Panc1 (cell line): ENCODE measurements at regions not wholly inside any gene's neighbourhood (a gene's known extent, or its start where the extent isn't known, plus 50 kb on each side); places are given as distances from the start of the nearest gene placed in this dataset.

Experiments
- ATAC-seq: fragments of 200-7000 bp; cut with Tn5 transposase; 2 replicates; pipeline ENCODE4 v1.9.1; 2020; ENCODE audit warnings: mild to moderate bottlenecking, moderate library complexity
- BruUV-seq: library from RNA; stranded (reverse); fragments of 400-500 nt; replicated peaks from 2 replicates; lab custom pipeline; 2021; lab: Mats Ljungman, UMichigan
- CTCF ChIA-PET: fragments of 300-600 bp; sonication (Branson Sonifier 250); formaldehyde crosslinking; loops from one replicate; lab custom pipeline; 2022; ENCODE audit warnings: antibody characterized with exemption; lab: Charles Lee
- POLR2A ChIA-PET: fragments of 300-600 bp; sonication (Branson Sonifier 250); formaldehyde crosslinking; loops from one replicate; lab custom pipeline; 2022; ENCODE audit warnings: antibody characterized with exemption; lab: Charles Lee
- DNase-seq: peaks from one replicate; pipeline ENCODE4 v3.0.0-alpha.2; 2010; ENCODE audit warnings: low read depth, low spot score
- H3K27ac ChIP-seq: 2 replicates; pipeline ENCODE4 v1.5.1; 2011; ENCODE audit warnings: mild to moderate bottlenecking, low read length, inconsistent platforms
- H3K27me3 ChIP-seq: fragments of 200-500 bp; sonication (Bioruptor generic); 2 replicates; pipeline ENCODE4 v1.6.0; 2014; ENCODE audit warnings: low read length, inconsistent platforms; ENCODE audit not compliant: control insufficient read depth, insufficient read depth
- H3K36me3 ChIP-seq: fragments of 200-500 bp; sonication (Bioruptor generic); 2 replicates; pipeline ENCODE4 v1.5.1; 2014; ENCODE audit warnings: inconsistent platforms, mild to moderate bottlenecking, low read length, moderate library complexity; ENCODE audit not compliant: control insufficient read depth, insufficient read depth
- H3K4me1 ChIP-seq: 2 replicates; pipeline ENCODE4 v1.5.1; 2011; ENCODE audit warnings: inconsistent platforms, mild to moderate bottlenecking, low read length, moderate library complexity; ENCODE audit not compliant: control insufficient read depth, insufficient read depth
- H3K4me3 ChIP-seq, 2 experiments: 2 replicates each; pipeline ENCODE4 v1.5.1; 2011 to 2012; ENCODE audit warnings: low read depth in 2 of 2, low read length in 2 of 2, mild to moderate bottlenecking in 2 of 2, inconsistent platforms in 1 of 2, moderate library complexity in 1 of 2
- H3K9me3 ChIP-seq: fragments of 200-500 bp; sonication (Bioruptor generic); 2 replicates; pipeline ENCODE4 v1.5.1; 2014; ENCODE audit warnings: low read depth, mild to moderate bottlenecking, inconsistent platforms, low read length, moderate library complexity; ENCODE audit not compliant: control insufficient read depth, insufficient read depth
- POLR2AphosphoS5 ChIP-seq: IDR thresholded peaks from 2 replicates; pipeline ENCODE4 v1.6.1; 2012; ENCODE audit warnings: mild to moderate bottlenecking, low read depth, low read length, moderate library complexity
- SIN3A ChIP-seq: IDR thresholded peaks from 2 replicates; pipeline ENCODE4 v1.6.1; 2012; ENCODE audit warnings: low read depth, mild to moderate bottlenecking, low read length, moderate library complexity, borderline replicate concordance; ENCODE audit not compliant: insufficient read depth
- TCF7L2 ChIP-seq: IDR thresholded peaks from 2 replicates; pipeline ENCODE4 v1.6.1; 2011; ENCODE audit warnings: mild to moderate bottlenecking, low read depth, low read length, inconsistent platforms
- in situ Hi-C: cut with HindIII; loops from 2 replicates; pipeline ENCODE4 v1.10.0; 2016; ENCODE audit warnings: low sequenced_read_pairs, low pct_unique_long_range_greater_than_20kb
- intact Hi-C: fragments of 100-400 bp; cut with micrococcal nuclease; formaldehyde crosslinking; loops from one replicate; pipeline ENCODE4 v1.10.0; 2022; ENCODE audit not compliant: unreplicated experiment
- TF ChIP-seq, protein P1 (sequence below): fragments of 450-650 bp; IDR thresholded peaks from 2 replicates; pipeline ENCODE4 v1.5.1; 2017; ENCODE audit warnings: mild to moderate bottlenecking
- TF ChIP-seq, protein P2 (sequence below), 2 experiments: IDR thresholded peaks; 2 replicates each; pipeline ENCODE4 v1.6.1; 2011 to 2012; ENCODE audit warnings: low read depth in 2 of 2, control low read depth in 1 of 2, low read length in 1 of 2, mild to moderate bottlenecking in 1 of 2, moderate library complexity in 1 of 2; ENCODE audit not compliant: insufficient read depth in 1 of 2

DNA sequence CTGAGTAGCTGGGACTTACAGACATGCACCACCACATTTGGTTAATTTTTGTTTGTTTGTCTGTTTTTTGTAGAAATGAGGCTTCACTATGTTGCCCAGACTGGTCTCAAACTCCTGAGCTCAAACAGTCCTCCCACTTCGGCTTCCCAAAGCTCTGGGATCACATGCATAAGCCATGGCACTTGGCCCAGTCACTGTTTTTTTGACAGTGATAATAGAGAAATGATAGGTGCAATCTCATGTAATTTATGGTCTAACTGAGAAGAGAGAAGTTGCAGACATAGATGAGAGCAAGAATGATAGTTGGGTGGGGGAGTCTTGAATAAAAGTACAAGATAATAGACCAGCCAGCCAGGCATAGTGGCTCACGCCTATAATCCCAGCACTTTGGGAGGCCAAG is 89.7 kb upstream of the TNRC6A start:
- H3K36me3 ChIP-seq: no peaks in the 10 kb centered on the region
- CTCF ChIA-PET: interaction anchor here (0.6 to 0.7 kb wide), 2 partner anchors 14 to 206 kb away, joined by 4 read pairs; no protein-coding TSS in a partner anchor
- TF ChIP-seq SIN3A: no peak
- TF ChIP-seq, protein P1, sequence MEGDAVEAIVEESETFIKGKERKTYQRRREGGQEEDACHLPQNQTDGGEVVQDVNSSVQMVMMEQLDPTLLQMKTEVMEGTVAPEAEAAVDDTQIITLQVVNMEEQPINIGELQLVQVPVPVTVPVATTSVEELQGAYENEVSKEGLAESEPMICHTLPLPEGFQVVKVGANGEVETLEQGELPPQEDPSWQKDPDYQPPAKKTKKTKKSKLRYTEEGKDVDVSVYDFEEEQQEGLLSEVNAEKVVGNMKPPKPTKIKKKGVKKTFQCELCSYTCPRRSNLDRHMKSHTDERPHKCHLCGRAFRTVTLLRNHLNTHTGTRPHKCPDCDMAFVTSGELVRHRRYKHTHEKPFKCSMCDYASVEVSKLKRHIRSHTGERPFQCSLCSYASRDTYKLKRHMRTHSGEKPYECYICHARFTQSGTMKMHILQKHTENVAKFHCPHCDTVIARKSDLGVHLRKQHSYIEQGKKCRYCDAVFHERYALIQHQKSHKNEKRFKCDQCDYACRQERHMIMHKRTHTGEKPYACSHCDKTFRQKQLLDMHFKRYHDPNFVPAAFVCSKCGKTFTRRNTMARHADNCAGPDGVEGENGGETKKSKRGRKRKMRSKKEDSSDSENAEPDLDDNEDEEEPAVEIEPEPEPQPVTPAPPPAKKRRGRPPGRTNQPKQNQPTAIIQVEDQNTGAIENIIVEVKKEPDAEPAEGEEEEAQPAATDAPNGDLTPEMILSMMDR: no peak
- BruUV-seq: no TSS peak
- no peaks in the 10 kb centered on the region for H3K9me3 ChIP-seq
- in situ Hi-C loops: no loop called here
- no peak overlapping the region for H3K4me3 ChIP-seq
- no peaks in the 10 kb centered on the region for H3K27me3 ChIP-seq
- H3K27ac ChIP-seq: no peak overlapping the region
- ATAC-seq: no peak
- peaks cover 16% of the 10 kb centered on the region for H3K4me1 ChIP-seq
- intact Hi-C loops: no loop called here
- POLR2A ChIA-PET: interaction anchor here (0.6 kb wide), 2 partner anchors 67 to 217 kb away, joined by 6 to 9 read pairs; no protein-coding TSS in a partner anchor
- DNase-seq: no peak

DNA sequence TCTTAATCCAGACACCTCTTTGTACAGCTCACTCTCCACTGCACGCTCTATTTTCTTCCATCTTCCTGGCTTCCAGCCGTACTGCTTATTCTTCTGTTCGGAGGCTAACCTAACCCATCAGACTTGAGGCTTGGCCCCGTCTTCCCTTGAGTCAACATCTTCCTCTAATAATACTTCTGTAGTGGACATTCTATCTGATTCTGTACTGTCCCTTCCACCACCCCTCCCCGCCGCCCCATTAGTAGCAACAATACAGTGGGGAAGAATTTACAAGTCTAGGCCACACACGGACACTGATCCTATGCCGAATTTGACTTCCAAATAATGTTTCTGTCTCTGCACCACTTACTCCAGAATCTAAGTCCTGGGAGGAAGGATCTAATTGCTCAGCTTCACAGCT is 86.0 kb upstream of the TNRC6A start:
- DNase-seq (no peak), ATAC-seq (no peak)
- POLR2A ChIA-PET: no interaction called here
- intact Hi-C loops (no loop called here), in situ Hi-C loops (no loop called here)
- H3K9me3 ChIP-seq: no peaks in the 10 kb centered on the region
- no peaks in the 10 kb centered on the region for H3K27me3 ChIP-seq
- no peak for TF ChIP-seq POLR2AphosphoS5
- TF ChIP-seq TCF7L2: no peak
- TF ChIP-seq SIN3A: no peak
- TF ChIP-seq, protein P1: no peak
- TF ChIP-seq, protein P2, sequence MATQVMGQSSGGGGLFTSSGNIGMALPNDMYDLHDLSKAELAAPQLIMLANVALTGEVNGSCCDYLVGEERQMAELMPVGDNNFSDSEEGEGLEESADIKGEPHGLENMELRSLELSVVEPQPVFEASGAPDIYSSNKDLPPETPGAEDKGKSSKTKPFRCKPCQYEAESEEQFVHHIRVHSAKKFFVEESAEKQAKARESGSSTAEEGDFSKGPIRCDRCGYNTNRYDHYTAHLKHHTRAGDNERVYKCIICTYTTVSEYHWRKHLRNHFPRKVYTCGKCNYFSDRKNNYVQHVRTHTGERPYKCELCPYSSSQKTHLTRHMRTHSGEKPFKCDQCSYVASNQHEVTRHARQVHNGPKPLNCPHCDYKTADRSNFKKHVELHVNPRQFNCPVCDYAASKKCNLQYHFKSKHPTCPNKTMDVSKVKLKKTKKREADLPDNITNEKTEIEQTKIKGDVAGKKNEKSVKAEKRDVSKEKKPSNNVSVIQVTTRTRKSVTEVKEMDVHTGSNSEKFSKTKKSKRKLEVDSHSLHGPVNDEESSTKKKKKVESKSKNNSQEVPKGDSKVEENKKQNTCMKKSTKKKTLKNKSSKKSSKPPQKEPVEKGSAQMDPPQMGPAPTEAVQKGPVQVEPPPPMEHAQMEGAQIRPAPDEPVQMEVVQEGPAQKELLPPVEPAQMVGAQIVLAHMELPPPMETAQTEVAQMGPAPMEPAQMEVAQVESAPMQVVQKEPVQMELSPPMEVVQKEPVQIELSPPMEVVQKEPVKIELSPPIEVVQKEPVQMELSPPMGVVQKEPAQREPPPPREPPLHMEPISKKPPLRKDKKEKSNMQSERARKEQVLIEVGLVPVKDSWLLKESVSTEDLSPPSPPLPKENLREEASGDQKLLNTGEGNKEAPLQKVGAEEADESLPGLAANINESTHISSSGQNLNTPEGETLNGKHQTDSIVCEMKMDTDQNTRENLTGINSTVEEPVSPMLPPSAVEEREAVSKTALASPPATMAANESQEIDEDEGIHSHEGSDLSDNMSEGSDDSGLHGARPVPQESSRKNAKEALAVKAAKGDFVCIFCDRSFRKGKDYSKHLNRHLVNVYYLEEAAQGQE (IDR thresholded peaks at IDR 0.05; ENCODE audit: insufficient read depth in 1 of 2, low read depth in 2 of 2, low read length in 1 of 2): no peak
- no peak overlapping the region for H3K4me3 ChIP-seq
- CTCF ChIA-PET: no interaction called here
- no TSS peak for BruUV-seq
- peaks cover 14% of the 10 kb centered on the region for H3K4me1 ChIP-seq
- H3K36me3 ChIP-seq: no peaks in the 10 kb centered on the region
- H3K27ac ChIP-seq: peak overlapping the region; percentile 14; the same call in 1 of the 2 replicates
